Bronchial epithelial cell (primary cell): ENCODE measurements at regions not wholly inside any gene's neighbourhood (a gene's known extent, or its start where the extent isn't known, plus 50 kb on each side); places are given as distances from the start of the nearest gene placed in this dataset.
"Not testable (repeated sequence)": the region's sequence is repeated elsewhere in the genome, so short reads cannot be mapped to it uniquely, and the experiment has no call there.

Source experiments
- DNase-seq: peaks from one replicate; pipeline ENCODE4 v3.0.0-alpha.2; 2010; ENCODE audit warnings: low read depth
- FAIRE-seq: peaks from 2 replicates; lab custom pipeline; 2011; peaks lifted over from hg19 to GRCh38; lab: Jason Lieb, UNC
- H3K27me3 ChIP-seq: 2 replicates; pipeline ENCODE4 v1.5.1; 2011; ENCODE audit warnings: low read length; ENCODE audit not compliant: control insufficient read depth, insufficient read depth
- H3K36me3 ChIP-seq: 2 replicates; pipeline ENCODE4 v1.5.1; 2011; ENCODE audit warnings: low read length; ENCODE audit not compliant: control insufficient read depth, insufficient read depth
- H3K4me3 ChIP-seq: 2 replicates; pipeline ENCODE4 v1.5.1; 2011; ENCODE audit warnings: mild to moderate bottlenecking, low read depth, low read length, control low read depth
- TF ChIP-seq, protein P1 (sequence below): IDR thresholded peaks from 2 replicates; pipeline ENCODE4 v1.5.1; 2011; ENCODE audit warnings: mild to moderate bottlenecking, moderate library complexity, low read length, control low read depth, inconsistent platforms; ENCODE audit not compliant: insufficient read depth, severe bottlenecking

GRCh38 chr1:215022204-215022603 is 60.3 kb upstream of the KCNK2 start:
- no peak for DNase-seq
- FAIRE-seq: no peak
- TF ChIP-seq, protein P1, sequence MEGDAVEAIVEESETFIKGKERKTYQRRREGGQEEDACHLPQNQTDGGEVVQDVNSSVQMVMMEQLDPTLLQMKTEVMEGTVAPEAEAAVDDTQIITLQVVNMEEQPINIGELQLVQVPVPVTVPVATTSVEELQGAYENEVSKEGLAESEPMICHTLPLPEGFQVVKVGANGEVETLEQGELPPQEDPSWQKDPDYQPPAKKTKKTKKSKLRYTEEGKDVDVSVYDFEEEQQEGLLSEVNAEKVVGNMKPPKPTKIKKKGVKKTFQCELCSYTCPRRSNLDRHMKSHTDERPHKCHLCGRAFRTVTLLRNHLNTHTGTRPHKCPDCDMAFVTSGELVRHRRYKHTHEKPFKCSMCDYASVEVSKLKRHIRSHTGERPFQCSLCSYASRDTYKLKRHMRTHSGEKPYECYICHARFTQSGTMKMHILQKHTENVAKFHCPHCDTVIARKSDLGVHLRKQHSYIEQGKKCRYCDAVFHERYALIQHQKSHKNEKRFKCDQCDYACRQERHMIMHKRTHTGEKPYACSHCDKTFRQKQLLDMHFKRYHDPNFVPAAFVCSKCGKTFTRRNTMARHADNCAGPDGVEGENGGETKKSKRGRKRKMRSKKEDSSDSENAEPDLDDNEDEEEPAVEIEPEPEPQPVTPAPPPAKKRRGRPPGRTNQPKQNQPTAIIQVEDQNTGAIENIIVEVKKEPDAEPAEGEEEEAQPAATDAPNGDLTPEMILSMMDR: no peak

DNA sequence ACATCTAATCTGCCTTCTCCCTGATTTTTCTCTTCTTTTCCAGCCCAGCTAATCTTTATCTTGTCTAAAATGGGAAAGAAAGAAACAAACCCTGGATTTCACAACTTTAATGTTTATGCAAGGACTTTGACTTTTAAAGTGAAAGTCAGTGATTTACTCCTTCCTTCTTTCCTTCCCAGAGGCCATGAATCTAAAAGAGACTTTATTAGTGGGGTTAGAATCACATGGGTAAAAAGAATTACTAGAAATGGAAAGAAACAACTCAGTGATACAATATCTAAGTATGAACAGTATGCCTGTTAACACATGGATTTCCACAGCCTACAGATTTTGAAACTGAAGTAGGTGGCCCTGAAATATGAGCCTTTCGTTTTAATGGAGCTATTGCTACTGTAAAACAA is 59.8 kb upstream of the KCNK2 start:
- DNase-seq (no peak), FAIRE-seq (no peak)
- H3K4me3 ChIP-seq: no peak overlapping the region
- TF ChIP-seq, protein P1: no peak
- no peaks in the 10 kb centered on the region for H3K27me3 ChIP-seq
- H3K36me3 ChIP-seq: no peaks in the 10 kb centered on the region

More at GRCh38 chr1:215022204-215022603, 60.3 kb upstream of the KCNK2 start:
- Histone ChIP-seq H3K4me3 (no peak overlapping the region), H3K27me3 (no peaks in the 10 kb centered on the region), H3K36me3 (no peaks in the 10 kb centered on the region)

GRCh38 chr1:215023155-215023832 is 59.2 kb upstream of the KCNK2 start:
- Histone ChIP-seq H3K4me3 (no peak overlapping the region), H3K27me3 (no peaks in the 10 kb centered on the region), H3K36me3 (no peaks in the 10 kb centered on the region)
- DNase-seq (no peak), FAIRE-seq (no peak)
- TF ChIP-seq, protein P1: no peak

GRCh38 chr1:215028954-215029353 is 53.6 kb upstream of the KCNK2 start:
- Histone ChIP-seq H3K36me3 (no peaks in the 10 kb centered on the region), H3K27me3 (no peaks in the 10 kb centered on the region), H3K4me3 (no peak overlapping the region)
- TF ChIP-seq, protein P1: no peak
- FAIRE-seq (no peak), DNase-seq (no peak)

GRCh38 chr1:215030581-215030980 is 52.0 kb upstream of the KCNK2 start:
- FAIRE-seq, H3K36me3 ChIP-seq, DNase-seq, H3K4me3 ChIP-seq, H3K27me3 ChIP-seq: not testable (repeated sequence)

DNA sequence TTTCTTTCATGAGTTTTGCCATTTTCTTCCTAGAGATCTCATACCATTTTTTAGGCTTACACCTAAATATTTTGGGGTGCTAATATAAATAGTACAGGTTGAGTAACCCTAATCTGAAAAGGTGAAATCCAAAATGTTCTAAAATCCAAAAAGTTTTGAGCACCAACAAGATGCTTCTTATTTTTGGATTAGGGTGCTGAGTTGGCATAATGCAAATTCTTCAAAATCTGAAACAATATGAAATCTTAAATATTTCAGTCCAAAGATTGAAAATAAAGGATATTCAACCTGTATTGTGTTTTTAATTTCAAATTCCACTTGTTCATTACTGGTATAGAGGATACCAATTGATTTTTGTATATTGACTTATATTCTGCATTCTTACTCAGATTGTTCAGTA is 51.1 kb upstream of the KCNK2 start:
- FAIRE-seq (no peak), DNase-seq (no peak)
- H3K36me3 ChIP-seq: no peaks in the 10 kb centered on the region

More for the DNA sequence above, 51.1 kb upstream of the KCNK2 start:
- no peaks in the 10 kb centered on the region for H3K27me3 ChIP-seq
- no peak overlapping the region for H3K4me3 ChIP-seq
- TF ChIP-seq, protein P1: no peak
